ENCODE measurements at regions not wholly inside any gene's neighbourhood (a gene's known extent, or its start where the extent isn't known, plus 50 kb on each side); places are given as distances from the start of the nearest gene placed in this dataset.

DNA sequence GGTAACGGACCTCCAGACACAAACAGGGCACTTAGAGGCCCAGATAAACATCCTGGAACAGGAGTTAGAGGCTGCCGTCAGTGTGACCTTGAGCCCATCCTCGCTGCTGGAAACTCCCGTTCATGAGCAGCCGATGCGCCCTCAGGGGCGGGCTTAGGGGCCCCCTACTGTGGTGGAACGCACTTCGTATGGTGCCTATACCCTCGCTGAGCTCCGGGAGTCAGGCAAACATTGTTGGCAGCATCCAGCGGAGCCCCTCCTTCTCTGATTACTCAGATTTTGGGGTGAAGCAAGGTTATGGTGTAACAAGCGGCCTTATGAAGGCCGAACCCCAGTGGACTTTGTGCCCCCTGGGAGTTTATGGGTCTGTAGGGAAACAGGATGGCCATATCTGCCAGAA, 205.3 kb upstream of the SYT4 start:
- DNase-seq, result no peak

DNA sequence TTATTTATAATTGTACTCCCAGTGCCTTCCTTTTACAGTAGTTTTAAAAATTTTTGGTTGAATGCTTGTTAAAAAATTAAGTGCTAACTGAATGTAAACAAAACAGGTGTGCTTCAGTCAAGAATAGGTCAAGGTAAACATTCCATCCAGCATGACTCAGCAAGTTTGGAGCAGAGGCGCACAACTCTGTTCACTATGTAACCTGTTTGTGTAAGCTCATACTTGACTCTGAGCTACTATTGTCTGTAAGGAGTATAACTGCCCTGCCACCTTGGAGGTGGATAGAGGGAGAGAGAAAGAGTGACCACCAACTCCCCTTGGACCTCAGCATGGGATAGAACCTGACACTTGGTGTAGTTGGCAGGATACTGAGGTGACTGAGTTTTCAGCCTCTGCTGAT, 207.4 kb upstream of the SYT4 start:
- DNase-seq, result no peak

DNA sequence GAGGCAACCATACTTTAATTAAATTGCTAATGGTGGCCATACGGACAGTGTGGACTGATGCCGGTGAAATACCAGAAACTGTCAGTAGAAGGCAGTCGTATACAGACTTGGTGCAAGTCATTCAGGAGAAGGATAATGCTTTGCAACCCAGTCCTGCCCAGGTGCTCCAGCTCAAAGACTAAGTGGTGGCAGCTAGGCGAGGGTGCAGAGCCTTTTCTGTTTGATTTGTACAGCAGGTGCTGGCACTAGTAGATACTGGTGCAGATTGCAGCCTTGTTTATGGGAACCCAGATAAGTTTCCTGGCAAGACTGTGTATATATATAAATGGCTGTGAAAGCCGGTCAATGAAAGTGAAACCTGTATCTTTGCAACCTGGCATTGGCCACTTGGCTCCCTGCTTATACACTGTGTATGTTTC, 208.3 kb upstream of the SYT4 start:
- DNase-seq, result no peak

DNA sequence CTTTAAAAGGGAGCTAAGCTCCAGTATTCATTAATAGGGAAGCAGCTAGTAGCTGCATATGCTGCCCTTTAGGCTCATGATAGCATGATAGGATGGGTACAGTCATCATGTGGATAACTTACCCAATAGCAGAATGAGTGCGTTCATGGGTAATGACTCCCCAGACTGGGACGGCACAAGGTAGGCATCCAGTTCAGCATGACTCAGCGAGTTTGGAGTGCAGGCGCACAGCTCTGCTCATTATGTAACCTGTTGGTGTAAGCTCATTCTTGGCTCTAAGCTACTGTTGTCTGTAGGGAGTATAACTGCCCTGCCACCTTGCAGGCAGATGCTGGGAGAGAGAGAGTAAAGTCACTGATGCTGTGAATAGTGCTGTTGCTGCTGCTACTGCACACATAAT, 209.2 kb upstream of the SYT4 start:
- DNase-seq, result no peak

- DNase-seq, result no peak
These were observed 223.8 kb upstream of the SYT4 start for GRCh38 chr18:43501099-43501498.

DNA sequence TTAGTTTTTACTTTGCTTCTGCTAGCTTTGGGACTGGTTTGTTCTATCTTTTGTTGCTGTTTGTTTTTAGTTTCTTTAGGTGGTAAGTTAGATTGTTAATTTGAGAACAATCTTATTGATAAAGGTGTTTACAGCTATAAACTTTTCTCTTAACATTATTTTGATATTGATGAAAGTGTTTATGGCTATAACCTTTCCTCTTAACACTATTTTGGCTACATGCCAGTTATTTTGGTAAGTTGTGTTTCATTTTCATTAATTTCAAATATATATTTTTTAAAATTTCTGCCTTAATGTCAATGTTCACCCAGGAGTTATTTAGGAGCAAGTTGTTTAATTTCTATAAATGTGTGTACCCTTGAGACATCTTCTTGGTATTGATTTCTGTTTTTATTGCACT, 229.6 kb upstream of the SYT4 start:
- no peak for DNase-seq

DNA sequence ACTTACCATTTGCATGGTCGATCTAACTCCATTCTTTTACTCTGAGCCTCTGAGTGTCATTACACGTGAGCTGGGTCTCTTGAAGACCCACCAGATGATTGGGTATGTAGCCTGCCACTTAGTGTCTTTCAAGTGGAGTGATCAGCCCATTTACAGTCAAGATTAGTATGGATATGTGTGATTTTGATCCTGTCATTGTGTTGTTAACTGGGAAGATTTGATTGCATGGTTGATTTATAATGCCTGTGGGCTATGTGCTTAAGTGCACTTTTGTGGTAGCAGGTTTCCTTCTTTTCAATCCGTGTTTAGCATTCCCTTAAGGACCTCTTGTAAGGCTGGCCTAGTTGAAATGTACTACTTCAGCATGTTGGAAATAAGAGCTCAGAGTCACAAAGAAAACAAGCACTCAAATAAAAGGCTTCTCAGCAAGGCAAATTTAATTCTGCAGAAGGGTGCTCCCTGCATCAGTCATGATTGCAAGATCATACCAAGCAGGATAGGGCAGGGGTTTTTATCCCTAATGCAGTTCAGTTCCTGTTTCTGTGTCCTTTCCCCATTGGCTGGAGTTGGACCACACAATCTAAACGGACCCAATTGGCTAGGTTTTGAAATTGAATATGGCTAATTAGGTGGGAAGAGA, 230.7 kb upstream of the SYT4 start:
- no peak for DNase-seq

DNA sequence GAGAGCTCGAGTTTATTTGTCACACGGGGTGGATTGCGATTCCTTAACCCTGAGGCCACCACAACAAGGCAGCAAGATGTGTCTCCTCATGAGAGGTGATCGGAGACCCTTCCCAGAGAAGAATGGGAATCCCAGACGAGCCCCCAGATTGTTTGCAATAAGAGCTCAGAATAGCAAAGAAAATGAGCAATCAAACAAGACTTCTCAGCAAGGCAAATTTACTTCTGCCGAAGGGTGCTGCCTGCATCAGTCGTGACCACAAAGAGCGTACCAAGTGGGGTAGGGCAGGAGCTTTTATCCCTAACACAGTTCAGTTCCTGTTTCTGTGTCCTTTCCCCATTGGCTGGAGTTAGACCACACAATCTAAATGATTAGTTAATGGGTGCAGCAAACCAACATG, 237.5 kb upstream of the SYT4 start:
- DNase-seq, result no peak

GRCh38 chr18:43515481-43515880, 238.2 kb upstream of the SYT4 start:
- no peak for DNase-seq

GRCh38 chr18:43524260-43524659, 247.0 kb upstream of the SYT4 start:
- no peak for DNase-seq

DNA sequence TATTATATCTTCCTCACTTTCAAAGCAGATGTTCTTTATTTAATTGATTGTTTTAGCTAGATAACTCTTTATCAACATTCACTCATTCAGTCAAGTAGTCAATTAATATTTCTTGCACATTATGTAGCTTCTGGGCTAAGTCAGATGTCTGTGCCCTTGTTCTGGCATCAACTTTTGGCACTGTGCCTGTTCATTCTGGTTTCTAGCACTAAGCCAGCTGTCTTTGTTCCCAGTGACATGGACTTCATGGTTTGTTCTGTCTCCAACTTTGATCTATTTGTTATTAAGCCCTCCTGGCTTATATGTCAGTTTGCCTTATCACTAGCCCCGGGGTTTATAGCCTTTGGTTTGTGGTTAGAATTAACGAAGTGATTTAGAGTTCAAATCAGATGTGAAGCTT, 247.9 kb upstream of the SYT4 start:
- DNase-seq, result no peak

- peak; percentile 81 for DNase-seq
These were observed 249.3 kb upstream of the SYT4 start for GRCh38 chr18:43526426-43527145.

- DNase-seq, result no peak
These were observed 254.1 kb upstream of the SYT4 start for GRCh38 chr18:43531438-43531837.

GRCh38 chr18:43533371-43533770, 256.1 kb upstream of the SYT4 start:
- no peak for DNase-seq

- DNase-seq, result no peak
These were observed 257.2 kb upstream of the SYT4 start for GRCh38 chr18:43534511-43534910.

DNA sequence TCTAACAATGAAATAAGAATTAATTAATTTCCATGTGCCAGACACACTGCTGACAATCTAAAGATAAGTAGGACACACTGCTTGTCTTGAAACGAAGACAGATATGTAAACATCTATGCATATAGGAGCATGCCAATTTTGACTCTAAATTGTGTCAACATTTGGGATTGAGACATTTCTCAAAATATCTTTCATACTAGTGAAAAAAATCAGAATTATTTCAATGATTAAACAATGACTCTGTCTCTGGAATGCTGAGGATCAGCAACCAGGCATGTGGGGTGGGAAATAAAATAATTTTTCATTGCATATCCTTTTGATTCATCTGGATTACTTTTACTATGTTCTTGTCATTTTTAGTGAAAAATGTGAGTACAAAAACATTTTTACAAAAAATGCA, 262.6 kb upstream of the SYT4 start:
- DNase-seq, result no peak

DNA sequence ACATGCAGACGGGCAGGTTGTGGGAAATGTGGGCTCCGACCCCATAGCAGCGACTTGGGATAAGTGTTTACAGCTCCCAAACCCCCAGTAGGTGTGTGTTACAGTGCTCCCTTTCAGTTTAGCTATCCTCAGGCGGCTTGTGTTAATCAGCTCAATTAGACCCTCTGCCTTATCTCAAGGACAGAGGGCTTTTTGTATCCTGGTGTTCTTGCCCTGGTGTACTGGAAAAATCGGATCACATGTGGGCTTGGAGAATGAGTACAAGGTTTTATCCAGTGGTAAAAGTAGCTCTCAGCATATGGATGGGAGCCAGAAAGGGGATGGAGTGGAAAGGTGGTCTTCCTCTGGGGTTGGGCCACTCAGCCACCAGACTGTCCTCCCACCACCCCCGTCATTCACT, 264.7 kb upstream of the SYT4 start:
- DNase-seq, result no peak

DNA sequence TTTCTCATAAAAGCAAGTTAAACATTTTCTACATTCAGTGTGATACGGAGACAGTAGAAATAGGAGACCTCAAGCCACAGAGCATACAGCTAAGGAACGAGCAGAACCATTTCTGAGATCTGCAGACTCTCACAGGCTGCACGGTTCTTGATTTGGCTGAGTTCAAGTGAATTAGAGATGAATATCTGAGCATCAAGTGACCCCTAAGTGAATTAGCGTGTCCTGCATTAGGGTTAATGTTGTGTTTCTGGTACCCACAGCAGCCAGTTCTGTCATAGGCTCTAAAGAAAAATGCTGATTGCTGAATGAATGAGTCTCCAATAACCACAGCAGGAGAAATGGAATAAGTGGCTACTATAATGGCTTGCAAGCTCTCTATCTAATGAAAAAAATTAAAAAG, 265.9 kb upstream of the SYT4 start:
- DNase-seq, result no peak

DNA sequence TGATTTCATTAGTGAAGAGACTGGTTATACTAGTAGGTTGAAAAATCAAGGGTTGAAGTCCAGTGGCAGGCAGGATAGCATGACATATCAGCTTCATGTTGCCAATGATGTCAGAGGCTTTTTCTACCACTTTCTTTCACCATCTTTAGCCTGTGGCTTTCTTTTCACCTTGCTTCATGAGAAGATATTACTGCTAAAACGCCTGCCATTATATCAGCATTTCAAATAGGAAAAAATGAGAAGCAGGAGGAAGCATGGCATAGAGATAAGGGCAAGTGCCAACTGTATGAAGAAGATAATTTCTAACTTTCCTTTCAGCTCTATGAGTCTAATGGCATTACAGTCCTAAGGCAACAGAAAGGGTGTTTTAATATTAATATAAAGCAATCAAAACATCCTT, 270.2 kb upstream of the SYT4 start:
- DNase-seq, result no peak

- no peak for DNase-seq
These were observed 282.2 kb upstream of the SYT4 start for GRCh38 chr18:43559507-43559906.

- peak; percentile 60 for DNase-seq
These were observed 286.5 kb upstream of the SYT4 start for GRCh38 chr18:43563780-43564179.

GRCh38 chr18:43570593-43570992, 293.3 kb upstream of the SYT4 start:
- DNase-seq, result no peak

- peak; percentile 86 for DNase-seq
These were observed 293.9 kb upstream of the SYT4 start for GRCh38 chr18:43571078-43571689.

- no peak for DNase-seq
These were observed 294.9 kb upstream of the SYT4 start for GRCh38 chr18:43572163-43572562.

GRCh38 chr18:43574974-43575373, 297.7 kb upstream of the SYT4 start:
- peak; percentile 96 for DNase-seq
